ENCODE measurements at regions not wholly inside any gene's neighbourhood (a gene's known extent, or its start where the extent isn't known, plus 50 kb on each side); places are given as distances from the start of the nearest gene placed in this dataset.

- Histone ChIP-seq H3K18ac (ENCODE audit: low read length) (no peak overlapping the region), H3K4me1 (ENCODE audit: control insufficient read depth, low read depth, low read length) (no peaks in the 10 kb centered on the region), H2BK5ac (ENCODE audit: low read length) (no peak overlapping the region), H3K36me3 (ENCODE audit: control insufficient read depth, insufficient read depth, low read length) (no peaks in the 10 kb centered on the region), H3K23ac (ENCODE audit: low read length) (no peak overlapping the region), H2BK120ac (ENCODE audit: low read depth, low read length) (no peak overlapping the region), H4K5ac (ENCODE audit: low read length) (no peak overlapping the region), H3K79me2 (ENCODE audit: control insufficient read depth, insufficient read depth, low read length) (no peaks in the 10 kb centered on the region), H2AK5ac (ENCODE audit: low read length) (no peak overlapping the region), H3K27ac (ENCODE audit: low read depth, low read length) (no peak overlapping the region), H3K79me1 (ENCODE audit: low read length) (no peaks in the 10 kb centered on the region), H3K4ac (ENCODE audit: low read depth, low read length) (no peak overlapping the region), H3K4me2 (ENCODE audit: low read length) (no peak overlapping the region), H3K9ac (ENCODE audit: low read length) (no peak overlapping the region), H3K56ac (ENCODE audit: low read length) (no peak overlapping the region), H2BK15ac (replicated peaks; ENCODE audit: low read depth) (no peak overlapping the region), H4K8ac (ENCODE audit: low read depth, low read length) (no peak overlapping the region), H3K4me3 (ENCODE audit: low read length) (no peak overlapping the region), H3K27me3 (ENCODE audit: insufficient read depth, low read length, poor library complexity) (no peaks in the 10 kb centered on the region)
- WGBS (ENCODE audit: extremely low coverage, insufficient coverage, low lambda C conversion rate) = no CpG with 5 or more reads among the region's 1 CpG
- no peak for DNase-seq
Measured at GRCh38 chr7:132641238-132641637, 65.0 kb upstream of the PLXNA4 start.

- no peak overlapping the region for H4K8ac ChIP-seq (ENCODE audit: low read depth, low read length)
Measured at GRCh38 chr7:132639983-132640382, 63.7 kb upstream of the PLXNA4 start.

GRCh38 chr7:132638000-132638399 is 61.7 kb upstream of the PLXNA4 start:
- no peaks in the 10 kb centered on the region for H3K79me1 ChIP-seq (ENCODE audit: low read length)
- H3K9ac ChIP-seq (ENCODE audit: low read length) = no peak overlapping the region
- no CpG with 5 or more reads among the region's 6 CpGs for WGBS (ENCODE audit: extremely low coverage, insufficient coverage, low lambda C conversion rate)
- H4K5ac ChIP-seq (ENCODE audit: low read length) = no peak overlapping the region
- no peak for DNase-seq
- no peak overlapping the region for H3K4me3 ChIP-seq (ENCODE audit: low read length)
- no peak overlapping the region for H3K23ac ChIP-seq (ENCODE audit: low read length)
- H4K8ac ChIP-seq (ENCODE audit: low read depth, low read length) = no peak overlapping the region
- H2BK15ac ChIP-seq (replicated peaks; ENCODE audit: low read depth) = no peak overlapping the region
- H2AK5ac ChIP-seq (ENCODE audit: low read length) = no peak overlapping the region
- H3K4me1 ChIP-seq (ENCODE audit: control insufficient read depth, low read depth, low read length) = no peaks in the 10 kb centered on the region
- no peak overlapping the region for H3K4ac ChIP-seq (ENCODE audit: low read depth, low read length)
- H3K4me2 ChIP-seq (ENCODE audit: low read length) = no peak overlapping the region
- H3K18ac ChIP-seq (ENCODE audit: low read length) = no peak overlapping the region
- H3K36me3 ChIP-seq (ENCODE audit: control insufficient read depth, insufficient read depth, low read length) = no peaks in the 10 kb centered on the region
- H3K79me2 ChIP-seq (ENCODE audit: control insufficient read depth, insufficient read depth, low read length) = no peaks in the 10 kb centered on the region
- no peak overlapping the region for H2BK5ac ChIP-seq (ENCODE audit: low read length)
- H3K27me3 ChIP-seq (ENCODE audit: insufficient read depth, low read length, poor library complexity) = no peaks in the 10 kb centered on the region
- H2BK120ac ChIP-seq (ENCODE audit: low read depth, low read length) = no peak overlapping the region
- H3K27ac ChIP-seq (ENCODE audit: low read depth, low read length) = no peak overlapping the region
- no peak overlapping the region for H3K56ac ChIP-seq (ENCODE audit: low read length)

More at GRCh38 chr7:132639983-132640382, 63.7 kb upstream of the PLXNA4 start:
- H3K79me1 ChIP-seq (ENCODE audit: low read length) = no peaks in the 10 kb centered on the region
- H3K4me3 ChIP-seq (ENCODE audit: low read length) = no peak overlapping the region
- H2AK5ac ChIP-seq (ENCODE audit: low read length) = no peak overlapping the region
- no peak for DNase-seq
- H3K4me1 ChIP-seq (ENCODE audit: control insufficient read depth, low read depth, low read length) = no peaks in the 10 kb centered on the region
- H4K5ac ChIP-seq (ENCODE audit: low read length) = no peak overlapping the region
- H3K79me2 ChIP-seq (ENCODE audit: control insufficient read depth, insufficient read depth, low read length) = no peaks in the 10 kb centered on the region
- H3K27me3 ChIP-seq (ENCODE audit: insufficient read depth, low read length, poor library complexity) = no peaks in the 10 kb centered on the region
- no peak overlapping the region for H2BK120ac ChIP-seq (ENCODE audit: low read depth, low read length)
- no CpG with 5 or more reads among the region's 5 CpGs for WGBS (ENCODE audit: extremely low coverage, insufficient coverage, low lambda C conversion rate)
- no peak overlapping the region for H3K18ac ChIP-seq (ENCODE audit: low read length)
- H3K36me3 ChIP-seq (ENCODE audit: control insufficient read depth, insufficient read depth, low read length) = no peaks in the 10 kb centered on the region
- no peak overlapping the region for H3K4ac ChIP-seq (ENCODE audit: low read depth, low read length)
- H2BK5ac ChIP-seq (ENCODE audit: low read length) = no peak overlapping the region
- H3K4me2 ChIP-seq (ENCODE audit: low read length) = no peak overlapping the region
- no peak overlapping the region for H3K56ac ChIP-seq (ENCODE audit: low read length)
- H3K27ac ChIP-seq (ENCODE audit: low read depth, low read length) = no peak overlapping the region
- H3K23ac ChIP-seq (ENCODE audit: low read length) = no peak overlapping the region
- no peak overlapping the region for H3K9ac ChIP-seq (ENCODE audit: low read length)
- H2BK15ac ChIP-seq (replicated peaks; ENCODE audit: low read depth) = no peak overlapping the region

GRCh38 chr7:132636581-132636980 is 60.3 kb upstream of the PLXNA4 start:
- Histone ChIP-seq H3K79me2 (ENCODE audit: control insufficient read depth, insufficient read depth, low read length) (no peaks in the 10 kb centered on the region), H3K4me2 (ENCODE audit: low read length) (no peak overlapping the region), H3K56ac (ENCODE audit: low read length) (no peak overlapping the region), H2BK15ac (replicated peaks; ENCODE audit: low read depth) (no peak overlapping the region), H3K4ac (ENCODE audit: low read depth, low read length) (no peak overlapping the region), H4K5ac (ENCODE audit: low read length) (no peak overlapping the region), H3K79me1 (ENCODE audit: low read length) (no peaks in the 10 kb centered on the region), H3K27ac (ENCODE audit: low read depth, low read length) (no peak overlapping the region), H3K23ac (ENCODE audit: low read length) (no peak overlapping the region), H3K9ac (ENCODE audit: low read length) (no peak overlapping the region), H4K8ac (ENCODE audit: low read depth, low read length) (no peak overlapping the region), H3K4me3 (ENCODE audit: low read length) (no peak overlapping the region), H3K27me3 (ENCODE audit: insufficient read depth, low read length, poor library complexity) (no peaks in the 10 kb centered on the region), H2BK5ac (ENCODE audit: low read length) (no peak overlapping the region), H3K18ac (ENCODE audit: low read length) (no peak overlapping the region), H3K4me1 (ENCODE audit: control insufficient read depth, low read depth, low read length) (no peaks in the 10 kb centered on the region), H3K36me3 (ENCODE audit: control insufficient read depth, insufficient read depth, low read length) (no peaks in the 10 kb centered on the region), H2AK5ac (ENCODE audit: low read length) (no peak overlapping the region), H2BK120ac (ENCODE audit: low read depth, low read length) (no peak overlapping the region)
- no CpG with 5 or more reads among the region's 4 CpGs for WGBS (ENCODE audit: extremely low coverage, insufficient coverage, low lambda C conversion rate)
- DNase-seq = peak; percentile 32

- Histone ChIP-seq H4K5ac (ENCODE audit: low read length) (no peak overlapping the region), H3K27me3 (ENCODE audit: insufficient read depth, low read length, poor library complexity) (no peaks in the 10 kb centered on the region), H3K79me1 (ENCODE audit: low read length) (no peaks in the 10 kb centered on the region), H3K18ac (ENCODE audit: low read length) (no peak overlapping the region), H3K4me1 (ENCODE audit: control insufficient read depth, low read depth, low read length) (no peaks in the 10 kb centered on the region), H2BK15ac (replicated peaks; ENCODE audit: low read depth) (no peak overlapping the region), H3K9ac (ENCODE audit: low read length) (no peak overlapping the region), H3K4me3 (ENCODE audit: low read length) (no peak overlapping the region), H3K23ac (ENCODE audit: low read length) (no peak overlapping the region), H2BK120ac (ENCODE audit: low read depth, low read length) (no peak overlapping the region), H3K79me2 (ENCODE audit: control insufficient read depth, insufficient read depth, low read length) (no peaks in the 10 kb centered on the region), H3K4me2 (ENCODE audit: low read length) (no peak overlapping the region), H3K56ac (ENCODE audit: low read length) (no peak overlapping the region), H3K27ac (ENCODE audit: low read depth, low read length) (no peak overlapping the region), H4K8ac (ENCODE audit: low read depth, low read length) (no peak overlapping the region), H2BK5ac (ENCODE audit: low read length) (no peak overlapping the region), H2AK5ac (ENCODE audit: low read length) (no peak overlapping the region), H3K4ac (ENCODE audit: low read depth, low read length) (no peak overlapping the region), H3K36me3 (ENCODE audit: control insufficient read depth, insufficient read depth, low read length) (no peaks in the 10 kb centered on the region)
- no peak for DNase-seq
- no CpG with 5 or more reads among the region's 4 CpGs for WGBS (ENCODE audit: extremely low coverage, insufficient coverage, low lambda C conversion rate)
Measured at GRCh38 chr7:132635127-132635526, 58.9 kb upstream of the PLXNA4 start.

- no peaks in the 10 kb centered on the region for H3K4me1 ChIP-seq (ENCODE audit: control insufficient read depth, low read depth, low read length)
- no CpG with 5 or more reads among the region's 2 CpGs for WGBS (ENCODE audit: extremely low coverage, insufficient coverage, low lambda C conversion rate)
- H4K5ac ChIP-seq (ENCODE audit: low read length) = no peak overlapping the region
- DNase-seq = no peak
- no peak overlapping the region for H3K18ac ChIP-seq (ENCODE audit: low read length)
- H3K23ac ChIP-seq (ENCODE audit: low read length) = no peak overlapping the region
- H3K36me3 ChIP-seq (ENCODE audit: control insufficient read depth, insufficient read depth, low read length) = no peaks in the 10 kb centered on the region
- H3K4me3 ChIP-seq (ENCODE audit: low read length) = no peak overlapping the region
- no peak overlapping the region for H2BK15ac ChIP-seq (replicated peaks; ENCODE audit: low read depth)
- H2AK5ac ChIP-seq (ENCODE audit: low read length) = no peak overlapping the region
- no peak overlapping the region for H2BK5ac ChIP-seq (ENCODE audit: low read length)
- no peak overlapping the region for H4K8ac ChIP-seq (ENCODE audit: low read depth, low read length)
- no peak overlapping the region for H3K4me2 ChIP-seq (ENCODE audit: low read length)
- H3K79me1 ChIP-seq (ENCODE audit: low read length) = no peaks in the 10 kb centered on the region
- H3K9ac ChIP-seq (ENCODE audit: low read length) = no peak overlapping the region
- no peaks in the 10 kb centered on the region for H3K79me2 ChIP-seq (ENCODE audit: control insufficient read depth, insufficient read depth, low read length)
- H3K4ac ChIP-seq (ENCODE audit: low read depth, low read length) = no peak overlapping the region
- no peak overlapping the region for H3K56ac ChIP-seq (ENCODE audit: low read length)
- H2BK120ac ChIP-seq (ENCODE audit: low read depth, low read length) = no peak overlapping the region
- no peak overlapping the region for H3K27ac ChIP-seq (ENCODE audit: low read depth, low read length)
- H3K27me3 ChIP-seq (ENCODE audit: insufficient read depth, low read length, poor library complexity) = no peaks in the 10 kb centered on the region
Measured at GRCh38 chr7:132630834-132631233, 54.6 kb upstream of the PLXNA4 start.

All from mesendoderm (in vitro differentiated cells).